Stimulated activated naive B cell treated with anti-CD40 and anti-IgM and Interleukin-4, amounts not matched to agents 10 μg/mL and 1 μg/mL and 100 μg/mL, for 72 hours (primary cell): ENCODE measurements at regions not wholly inside any gene's neighbourhood (a gene's known extent, or its start where the extent isn't known, plus 50 kb on each side); places are given as distances from the start of the nearest gene placed in this dataset.

Source experiments
- ATAC-seq, 2 donors: fragments of 150-1000 bp; cut with Tn5 transposase; replicated peaks; 2 replicates each; pipeline ENCODE4 v1.10.0; 2021; ENCODE audit warnings: moderate library complexity in 1 of 2
- DNase-seq: peaks from one replicate; pipeline ENCODE4 v3.0.0; 2021
- H3K27ac Mint-ChIP-seq: one replicate; pipeline ENCODE4 v1.8.0; 2022; ENCODE audit warnings: mild to moderate bottlenecking, mixed read lengths
- H3K27me3 Mint-ChIP-seq, 2 donors: one replicate each; pipeline ENCODE4 v1.8.0; 2022; ENCODE audit warnings: mixed read lengths in 2 of 2
- H3K36me3 Mint-ChIP-seq, 2 donors: one replicate each; pipeline ENCODE4 v1.8.0; 2022; ENCODE audit warnings: mixed read lengths in 2 of 2, mild to moderate bottlenecking in 1 of 2
- H3K4me1 Mint-ChIP-seq, 2 donors: one replicate each; pipeline ENCODE4 v1.8.0; 2022; ENCODE audit warnings: mixed read lengths in 2 of 2, mild to moderate bottlenecking in 1 of 2
- H3K4me3 Mint-ChIP-seq, 2 donors: one replicate each; pipeline ENCODE4 v1.8.0; 2022; ENCODE audit warnings: mild to moderate bottlenecking in 2 of 2, mixed read lengths in 2 of 2, moderate library complexity in 1 of 2
- H3K9me3 Mint-ChIP-seq, 2 donors: one replicate each; pipeline ENCODE4 v1.8.0; 2022; ENCODE audit warnings: mixed read lengths in 2 of 2, mild to moderate bottlenecking in 1 of 2

DNA sequence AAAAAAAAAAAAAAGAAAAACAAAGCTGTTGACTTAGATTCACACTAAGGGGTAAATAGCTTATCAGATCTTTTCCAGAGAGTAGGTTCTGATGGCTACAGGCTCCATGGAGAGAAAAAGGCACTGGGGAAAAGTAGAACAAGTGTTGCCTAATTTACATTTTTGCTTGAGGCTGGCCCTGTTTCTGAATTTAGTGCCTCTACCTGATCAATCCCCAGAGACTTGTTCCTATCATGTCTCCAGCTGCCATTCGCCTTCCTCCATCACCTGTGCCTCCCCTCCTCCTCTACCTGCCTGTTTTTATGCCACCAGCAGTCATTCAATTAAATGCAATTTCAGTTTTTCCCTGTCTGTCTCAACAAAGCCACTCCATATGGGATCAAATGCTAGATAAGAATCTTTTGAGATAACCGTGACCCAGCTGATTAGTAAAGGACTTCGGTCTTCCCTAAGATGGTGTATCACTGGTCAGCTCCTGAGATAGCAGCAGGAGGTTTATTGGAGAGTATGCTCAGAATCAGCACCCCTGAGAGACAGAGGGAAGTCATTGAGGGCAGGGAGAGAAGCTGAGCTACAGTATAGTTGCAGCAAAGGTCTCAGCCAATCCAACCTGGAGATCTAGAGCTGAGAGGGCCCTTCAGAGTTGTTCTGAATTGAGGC, 88.1 kb upstream of the GADL1 start:
- Mint-ChIP-seq H3K4me3 (no peak overlapping the region), H3K36me3 (no peaks in the 10 kb centered on the region), H3K9me3 (no peaks in the 10 kb centered on the region), H3K4me1 (peaks cover 3 to 17% of the 10 kb centered on the region in 2 donors), H3K27ac (no peak overlapping the region), H3K27me3 (peaks cover 0 to 4% of the 10 kb centered on the region in 2 donors)
- ATAC-seq: no peak
- no peak for DNase-seq

GRCh38 chr3:30984855-30985749, 90.6 kb upstream of the GADL1 start:
- Mint-ChIP-seq H3K9me3 (no peaks in the 10 kb centered on the region), H3K4me1 (peaks cover 3 to 9% of the 10 kb centered on the region in 2 donors), H3K4me3 (no peak overlapping the region), H3K36me3 (no peaks in the 10 kb centered on the region), H3K27ac (no peak overlapping the region), H3K27me3 (peaks cover 5 to 11% of the 10 kb centered on the region in 2 donors)
- ATAC-seq (peak; percentile 47 to 68), DNase-seq (no peak)

DNA sequence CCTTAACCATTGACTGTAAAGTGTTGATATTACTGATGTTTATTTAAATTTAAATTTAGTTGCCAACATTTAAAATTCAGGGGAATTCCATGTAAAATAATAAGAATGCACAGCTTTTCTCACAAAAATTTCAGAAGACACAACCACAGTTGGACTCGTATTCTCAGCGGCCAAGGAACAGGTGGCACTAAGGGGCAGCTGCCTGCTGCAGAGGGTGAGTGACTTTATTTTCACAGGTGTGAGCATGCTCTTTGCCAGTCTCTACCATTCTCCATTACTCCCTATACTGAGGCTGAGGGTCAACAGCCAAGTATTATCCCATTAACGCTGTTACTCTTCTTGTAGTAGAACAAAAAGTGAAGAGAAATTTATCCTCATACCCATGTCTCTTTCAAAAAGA, 92.1 kb upstream of the GADL1 start:
- Mint-ChIP-seq H3K36me3 (no peaks in the 10 kb centered on the region), H3K4me3 (no peak overlapping the region), H3K27ac (no peak overlapping the region), H3K27me3 (peaks cover 5 to 11% of the 10 kb centered on the region in 2 donors), H3K9me3 (no peaks in the 10 kb centered on the region), H3K4me1 (peaks cover 3 to 9% of the 10 kb centered on the region in 2 donors)
- DNase-seq (no peak), ATAC-seq (no peak)

DNA sequence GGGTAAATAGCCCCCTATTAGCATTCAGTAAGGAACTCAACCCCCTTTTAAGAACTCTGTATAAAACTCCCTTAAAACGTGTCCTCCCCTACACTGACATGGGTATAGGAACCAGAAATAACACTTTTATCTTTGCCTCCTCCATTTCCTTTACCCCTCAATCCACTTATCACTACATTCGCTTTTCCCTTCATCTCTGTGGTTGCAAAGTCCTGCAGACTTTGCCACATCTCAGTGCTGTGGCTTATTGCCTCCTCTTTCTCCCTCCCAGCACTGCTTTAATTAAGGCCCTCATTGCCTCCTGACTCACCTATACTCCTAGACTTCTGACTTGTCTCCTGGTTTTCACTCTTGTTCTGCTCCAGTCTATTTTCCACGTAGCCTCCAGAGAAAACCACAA, 94.3 kb upstream of the GADL1 start:
- no peak overlapping the region for H3K4me3 Mint-ChIP-seq
- no peak for ATAC-seq
- no peak overlapping the region for H3K27ac Mint-ChIP-seq

DNA sequence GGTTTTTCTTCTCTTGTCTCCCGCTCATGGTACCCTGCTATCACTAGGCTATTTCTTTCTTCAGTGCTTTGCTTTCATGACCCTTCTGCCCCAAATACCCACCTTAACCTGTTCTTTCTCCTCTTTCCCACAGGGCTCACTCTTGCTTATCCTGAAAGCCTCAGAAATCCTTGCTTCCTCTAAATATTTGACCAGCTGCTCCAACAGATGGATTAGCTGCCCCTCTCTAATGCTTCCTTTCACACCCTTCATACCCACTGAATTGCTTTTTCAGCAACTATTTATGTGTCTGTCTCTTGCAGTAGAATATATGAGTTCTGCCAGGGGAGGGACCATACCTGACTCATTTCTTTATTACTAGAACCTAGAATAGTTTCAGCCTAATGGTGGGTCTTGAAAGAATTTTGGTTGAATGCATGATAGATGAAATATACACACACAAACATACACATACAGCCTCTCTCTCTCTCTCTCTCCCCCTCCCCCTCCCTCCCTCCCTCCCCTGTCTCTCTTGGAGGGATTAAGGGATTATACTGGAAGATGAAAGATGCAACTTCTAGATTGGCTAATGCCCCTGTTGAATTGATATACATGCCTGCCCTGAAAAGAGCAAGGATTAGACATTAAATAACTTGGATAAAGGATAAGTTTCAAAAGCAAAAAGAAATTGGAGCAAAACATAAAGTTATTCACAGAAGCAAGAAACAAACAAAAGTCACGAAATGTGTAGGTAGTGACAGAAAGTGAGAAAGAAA, 95.0 kb upstream of the GADL1 start:
- Mint-ChIP-seq H3K27me3 (peaks cover 5 to 7% of the 10 kb centered on the region in 2 donors), H3K4me1 (peaks cover 3 to 7% of the 10 kb centered on the region in 2 donors), H3K27ac (no peak overlapping the region), H3K9me3 (peaks cover 0 to 9% of the 10 kb centered on the region in 2 donors), H3K4me3 (no peak overlapping the region), H3K36me3 (no peaks in the 10 kb centered on the region)
- ATAC-seq: no peak
- no peak for DNase-seq

More for the DNA sequence above, 94.3 kb upstream of the GADL1 start:
- DNase-seq: no peak
- Mint-ChIP-seq H3K36me3 (no peaks in the 10 kb centered on the region), H3K27me3 (peaks cover 5 to 7% of the 10 kb centered on the region in 2 donors), H3K9me3 (peaks cover 0 to 7% of the 10 kb centered on the region in 2 donors), H3K4me1 (peaks cover 3 to 9% of the 10 kb centered on the region in 2 donors)

DNA sequence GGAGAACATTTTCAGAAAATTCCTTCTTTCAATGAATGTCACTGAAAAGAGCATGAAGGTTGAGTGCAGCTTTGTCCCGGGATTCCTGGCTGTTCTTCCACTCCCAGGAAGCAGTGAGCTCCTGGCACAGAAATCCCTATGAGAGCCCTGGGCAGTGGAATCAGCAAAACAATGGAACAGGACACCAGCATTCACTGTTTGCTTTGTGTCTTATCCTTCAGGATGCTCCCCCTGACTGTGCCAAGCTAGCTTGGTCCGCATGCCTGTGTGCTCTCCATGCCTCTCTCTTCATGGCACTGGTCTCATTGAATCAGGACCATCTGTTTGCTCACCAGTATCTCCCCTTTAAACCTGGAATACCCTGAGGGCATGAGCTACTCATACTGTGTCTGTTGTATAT, 102.0 kb upstream of the GADL1 start:
- ATAC-seq (no peak), DNase-seq (no peak)
- H3K27me3 Mint-ChIP-seq: no peaks in the 10 kb centered on the region
- no peaks in the 10 kb centered on the region for H3K36me3 Mint-ChIP-seq
- H3K9me3 Mint-ChIP-seq: peaks cover 0 to 11% of the 10 kb centered on the region in 2 donors
- H3K4me1 Mint-ChIP-seq: no peaks in the 10 kb centered on the region
- no peak overlapping the region for H3K4me3 Mint-ChIP-seq
- no peak overlapping the region for H3K27ac Mint-ChIP-seq

- Mint-ChIP-seq H3K4me3 (no peak overlapping the region), H3K27me3 (no peaks in the 10 kb centered on the region), H3K27ac (no peak overlapping the region)
Observed at GRCh38 chr3:31002730-31003129, 108.3 kb upstream of the GADL1 start.

GRCh38 chr3:31004025-31004678, 109.7 kb upstream of the GADL1 start:
- H3K4me1 Mint-ChIP-seq: peaks cover 0 to 4% of the 10 kb centered on the region in 2 donors
- H3K27ac Mint-ChIP-seq: no peak overlapping the region
- H3K36me3 Mint-ChIP-seq: no peaks in the 10 kb centered on the region
- ATAC-seq (peak; percentile 27 to 59), DNase-seq (no peak)
- no peaks in the 10 kb centered on the region for H3K27me3 Mint-ChIP-seq
- H3K9me3 Mint-ChIP-seq: no peaks in the 10 kb centered on the region
- H3K4me3 Mint-ChIP-seq: no peak overlapping the region

More at GRCh38 chr3:31002730-31003129, 108.3 kb upstream of the GADL1 start:
- H3K36me3 Mint-ChIP-seq: no peaks in the 10 kb centered on the region
- ATAC-seq (peak; percentile 57 to 68), DNase-seq (no peak)
- H3K4me1 Mint-ChIP-seq: peaks cover 0 to 4% of the 10 kb centered on the region in 2 donors
- no peaks in the 10 kb centered on the region for H3K9me3 Mint-ChIP-seq

- ATAC-seq (no peak), DNase-seq (no peak)
- Mint-ChIP-seq H3K27ac (no peak overlapping the region), H3K27me3 (no peaks in the 10 kb centered on the region), H3K4me1 (no peaks in the 10 kb centered on the region), H3K9me3 (no peaks in the 10 kb centered on the region), H3K4me3 (no peak overlapping the region), H3K36me3 (no peaks in the 10 kb centered on the region)
Observed at GRCh38 chr3:31008994-31009393, 114.5 kb upstream of the GADL1 start.

- DNase-seq: no peak
- no peak overlapping the region for H3K4me3 Mint-ChIP-seq
- no peaks in the 10 kb centered on the region for H3K36me3 Mint-ChIP-seq
Observed at GRCh38 chr3:31009881-31010280, 115.4 kb upstream of the GADL1 start.

GRCh38 chr3:31010491-31010890, 116.0 kb upstream of the GADL1 start:
- H3K27ac Mint-ChIP-seq: no peak overlapping the region
- H3K4me3 Mint-ChIP-seq: no peak overlapping the region
- no peak for ATAC-seq
- no peaks in the 10 kb centered on the region for H3K4me1 Mint-ChIP-seq
- no peaks in the 10 kb centered on the region for H3K27me3 Mint-ChIP-seq
- no peaks in the 10 kb centered on the region for H3K9me3 Mint-ChIP-seq
- H3K36me3 Mint-ChIP-seq: no peaks in the 10 kb centered on the region
- no peak for DNase-seq

More at GRCh38 chr3:31009881-31010280, 115.4 kb upstream of the GADL1 start:
- no peak overlapping the region for H3K27ac Mint-ChIP-seq
- no peaks in the 10 kb centered on the region for H3K27me3 Mint-ChIP-seq
- ATAC-seq: no peak
- no peaks in the 10 kb centered on the region for H3K4me1 Mint-ChIP-seq
- no peaks in the 10 kb centered on the region for H3K9me3 Mint-ChIP-seq

DNA sequence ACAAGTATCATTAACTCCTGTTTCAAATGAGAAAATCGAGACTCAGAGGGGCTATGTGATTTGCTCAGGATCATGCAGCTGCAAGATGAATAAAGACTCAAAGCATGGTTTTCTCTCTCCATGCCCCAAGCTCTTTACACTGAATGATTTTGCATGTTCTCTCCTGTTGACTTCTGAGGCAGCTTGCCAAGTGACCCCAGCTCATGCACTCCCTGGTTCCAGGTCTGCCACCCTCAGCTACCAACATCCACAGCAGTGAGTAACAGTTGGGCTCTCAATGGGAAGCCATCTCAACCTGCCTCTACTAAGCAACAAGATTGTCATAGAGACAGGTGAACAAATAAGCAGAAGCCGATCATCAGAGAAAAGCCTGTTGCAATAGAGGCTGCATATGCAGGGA, 116.9 kb upstream of the GADL1 start:
- no peaks in the 10 kb centered on the region for H3K27me3 Mint-ChIP-seq
- H3K4me3 Mint-ChIP-seq: no peak overlapping the region
- H3K27ac Mint-ChIP-seq: no peak overlapping the region
- DNase-seq (no peak), ATAC-seq (no peak)
- no peaks in the 10 kb centered on the region for H3K36me3 Mint-ChIP-seq
- no peaks in the 10 kb centered on the region for H3K4me1 Mint-ChIP-seq
- H3K9me3 Mint-ChIP-seq: no peaks in the 10 kb centered on the region

GRCh38 chr3:31013090-31013489, 118.6 kb upstream of the GADL1 start:
- DNase-seq (no peak), ATAC-seq (no peak)
- H3K4me3 Mint-ChIP-seq: no peak overlapping the region
- no peaks in the 10 kb centered on the region for H3K27me3 Mint-ChIP-seq
- H3K27ac Mint-ChIP-seq: no peak overlapping the region
- no peaks in the 10 kb centered on the region for H3K9me3 Mint-ChIP-seq
- H3K36me3 Mint-ChIP-seq: no peaks in the 10 kb centered on the region
- no peaks in the 10 kb centered on the region for H3K4me1 Mint-ChIP-seq

DNA sequence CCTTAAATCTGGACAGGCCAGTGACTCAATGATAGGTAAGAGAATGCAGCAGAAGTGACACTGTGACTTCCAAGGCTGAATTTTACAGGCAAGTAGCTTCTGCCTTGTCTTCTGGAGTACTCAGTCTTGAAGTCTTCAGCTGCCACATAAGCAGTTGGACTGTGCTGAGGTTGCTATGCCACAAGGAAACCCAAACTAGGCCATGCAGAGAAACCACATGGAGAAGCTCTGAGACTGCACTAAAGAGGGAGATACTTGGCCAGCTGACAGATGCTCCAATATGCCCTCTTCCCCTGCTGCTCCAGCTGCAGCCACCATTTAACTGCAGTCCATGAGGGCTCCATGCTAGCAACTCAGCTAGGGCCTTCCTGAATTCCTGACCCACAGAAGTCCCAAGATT, 119.4 kb upstream of the GADL1 start:
- Mint-ChIP-seq H3K27ac (no peak overlapping the region), H3K27me3 (no peaks in the 10 kb centered on the region), H3K36me3 (no peaks in the 10 kb centered on the region), H3K4me1 (no peaks in the 10 kb centered on the region), H3K4me3 (no peak overlapping the region), H3K9me3 (no peaks in the 10 kb centered on the region)
- ATAC-seq: no peak
- no peak for DNase-seq
